ENCODE measurements at regions not wholly inside any gene's neighbourhood (a gene's known extent, or its start where the extent isn't known, plus 50 kb on each side); places are given as distances from the start of the nearest gene placed in this dataset.

DNA sequence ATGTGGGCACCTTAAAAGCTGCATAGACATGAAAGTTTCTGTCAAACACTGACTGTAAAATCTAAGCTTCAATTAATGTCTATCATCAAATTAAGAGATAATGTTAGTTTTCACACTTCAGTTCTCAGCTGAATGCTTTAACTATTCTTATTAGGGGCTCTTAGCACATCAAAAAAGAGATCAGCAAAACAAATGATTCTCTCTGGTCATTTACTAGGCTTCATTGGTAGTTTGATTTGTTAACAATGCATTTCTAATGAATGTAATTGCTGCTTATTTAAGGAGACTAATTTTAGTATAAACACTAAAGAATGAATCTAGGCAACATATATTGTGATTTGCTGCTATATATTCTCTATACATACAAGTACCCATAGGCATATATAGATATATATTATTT, 1182.0 kb downstream of the MAT2B start:
- no peak overlapping the region for H3K4me3 ChIP-seq (ENCODE audit: low read depth, low read length)

DNA sequence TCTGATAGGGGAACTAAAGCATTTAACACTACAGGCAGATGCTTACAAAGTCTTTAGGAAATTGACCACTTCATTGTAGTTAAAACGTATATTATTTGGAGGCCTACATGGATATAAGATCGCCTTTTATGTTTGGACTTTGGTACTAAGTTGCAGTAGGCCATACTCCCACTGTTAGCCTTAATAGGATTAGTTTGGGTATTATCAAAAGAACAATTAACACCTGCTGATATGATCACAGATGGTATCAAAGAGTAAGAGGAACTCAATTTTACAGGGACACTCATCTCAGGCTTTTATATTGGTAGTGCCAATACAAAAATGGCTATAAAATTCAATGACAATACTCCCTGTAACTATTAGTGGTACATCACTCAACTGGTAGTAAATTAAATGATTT, 1183.0 kb downstream of the MAT2B start:
- no peak for DNase-seq (ENCODE audit: low read depth)
- TF ChIP-seq, protein P1, sequence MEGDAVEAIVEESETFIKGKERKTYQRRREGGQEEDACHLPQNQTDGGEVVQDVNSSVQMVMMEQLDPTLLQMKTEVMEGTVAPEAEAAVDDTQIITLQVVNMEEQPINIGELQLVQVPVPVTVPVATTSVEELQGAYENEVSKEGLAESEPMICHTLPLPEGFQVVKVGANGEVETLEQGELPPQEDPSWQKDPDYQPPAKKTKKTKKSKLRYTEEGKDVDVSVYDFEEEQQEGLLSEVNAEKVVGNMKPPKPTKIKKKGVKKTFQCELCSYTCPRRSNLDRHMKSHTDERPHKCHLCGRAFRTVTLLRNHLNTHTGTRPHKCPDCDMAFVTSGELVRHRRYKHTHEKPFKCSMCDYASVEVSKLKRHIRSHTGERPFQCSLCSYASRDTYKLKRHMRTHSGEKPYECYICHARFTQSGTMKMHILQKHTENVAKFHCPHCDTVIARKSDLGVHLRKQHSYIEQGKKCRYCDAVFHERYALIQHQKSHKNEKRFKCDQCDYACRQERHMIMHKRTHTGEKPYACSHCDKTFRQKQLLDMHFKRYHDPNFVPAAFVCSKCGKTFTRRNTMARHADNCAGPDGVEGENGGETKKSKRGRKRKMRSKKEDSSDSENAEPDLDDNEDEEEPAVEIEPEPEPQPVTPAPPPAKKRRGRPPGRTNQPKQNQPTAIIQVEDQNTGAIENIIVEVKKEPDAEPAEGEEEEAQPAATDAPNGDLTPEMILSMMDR (IDR thresholded peaks at IDR 0.05; ENCODE audit: low read depth, low read length) = no peak
- no peak overlapping the region for H3K4me3 ChIP-seq (ENCODE audit: low read depth, low read length)

More for the DNA sequence above, 1182.0 kb downstream of the MAT2B start:
- no peak for DNase-seq (ENCODE audit: low read depth)
- no peak for TF ChIP-seq MYC (IDR thresholded peaks at IDR 0.05; ENCODE audit: low read depth, low read length)
- TF ChIP-seq, protein P1 (IDR thresholded peaks at IDR 0.05; ENCODE audit: low read depth, low read length) = no peak
- TF ChIP-seq, protein P2, sequence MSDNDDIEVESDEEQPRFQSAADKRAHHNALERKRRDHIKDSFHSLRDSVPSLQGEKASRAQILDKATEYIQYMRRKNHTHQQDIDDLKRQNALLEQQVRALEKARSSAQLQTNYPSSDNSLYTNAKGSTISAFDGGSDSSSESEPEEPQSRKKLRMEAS (IDR thresholded peaks at IDR 0.05; ENCODE audit: low read depth, low read length) = no peak
- TF ChIP-seq POLR2A (IDR thresholded peaks at IDR 0.05; ENCODE audit: extremely low read depth, insufficient read length) = no peak

DNA sequence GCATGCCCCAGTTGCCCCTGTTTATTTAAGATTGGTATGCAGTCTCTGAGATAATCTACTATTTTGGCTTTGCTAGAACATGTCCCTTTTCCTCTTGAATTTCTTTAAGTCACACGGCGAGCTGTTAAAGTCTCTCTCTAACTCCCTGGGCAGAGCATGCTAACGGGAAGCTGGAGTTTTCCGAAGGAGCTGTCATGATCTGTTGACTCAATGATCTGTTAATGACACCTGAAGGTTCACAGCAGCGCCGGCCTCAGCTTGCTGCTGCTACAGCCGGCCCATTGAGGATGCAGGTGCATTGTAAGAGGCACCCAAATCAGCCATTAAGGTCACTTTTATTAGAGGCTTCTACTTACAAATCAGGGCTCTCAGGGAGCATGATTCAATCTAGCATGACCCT, 1203.4 kb downstream of the MAT2B start:
- DNase-seq (ENCODE audit: low read depth) = no peak
- TF ChIP-seq, protein P1 (IDR thresholded peaks at IDR 0.05; ENCODE audit: low read depth, low read length) = no peak
- TF ChIP-seq POLR2A (IDR thresholded peaks at IDR 0.05; ENCODE audit: extremely low read depth, insufficient read length) = no peak
- no peak for TF ChIP-seq MYC (IDR thresholded peaks at IDR 0.05; ENCODE audit: low read depth, low read length)
- TF ChIP-seq, protein P2 (IDR thresholded peaks at IDR 0.05; ENCODE audit: low read depth, low read length) = no peak
- H3K4me3 ChIP-seq (ENCODE audit: low read depth, low read length) = no peak overlapping the region

DNA sequence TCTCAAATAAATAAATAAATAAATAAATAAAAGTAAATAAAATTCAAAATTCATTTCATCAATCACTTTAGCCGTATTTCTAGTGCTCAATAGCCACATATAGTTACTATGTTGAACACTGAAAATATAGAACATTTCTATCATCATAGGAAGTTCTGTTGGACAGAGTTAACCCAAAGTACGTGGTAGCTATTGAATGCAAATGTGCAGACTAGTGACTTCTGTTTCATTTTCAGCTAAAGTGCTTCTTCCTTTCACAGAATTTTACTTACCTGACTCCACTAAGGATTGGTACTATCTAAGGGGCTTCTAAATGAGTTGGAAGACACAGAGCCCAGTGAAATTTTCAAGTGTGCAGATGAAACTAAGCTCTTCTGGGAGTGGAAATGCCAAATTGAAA, 1208.3 kb downstream of the MAT2B start:
- TF ChIP-seq MYC (IDR thresholded peaks at IDR 0.05; ENCODE audit: low read depth, low read length) (no peak), POLR2A (IDR thresholded peaks at IDR 0.05; ENCODE audit: extremely low read depth, insufficient read length) (no peak)
- TF ChIP-seq, protein P2 (IDR thresholded peaks at IDR 0.05; ENCODE audit: low read depth, low read length) = no peak
- TF ChIP-seq, protein P1 (IDR thresholded peaks at IDR 0.05; ENCODE audit: low read depth, low read length) = no peak
- H3K4me3 ChIP-seq (ENCODE audit: low read depth, low read length) = no peak overlapping the region
- DNase-seq (ENCODE audit: low read depth) = no peak

DNA sequence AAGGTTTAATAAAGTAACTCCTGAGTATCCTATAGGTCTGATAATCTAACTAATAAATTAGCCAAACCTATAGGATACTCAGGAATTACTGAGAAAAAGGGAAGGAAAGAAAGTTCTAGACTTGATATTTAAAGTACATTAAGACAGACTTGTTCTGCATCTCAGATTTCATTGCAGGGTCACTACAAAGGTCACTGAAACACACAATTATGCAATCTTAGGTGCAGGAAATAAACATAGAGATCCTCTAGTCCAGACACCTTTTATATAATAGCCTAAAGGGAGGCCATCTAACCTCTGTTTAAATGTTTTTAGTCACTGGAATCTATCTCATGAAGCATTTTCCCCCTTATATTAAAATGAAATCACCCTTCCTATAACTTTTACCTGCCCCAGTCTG, 1215.7 kb downstream of the MAT2B start:
- TF ChIP-seq, protein P2 (IDR thresholded peaks at IDR 0.05; ENCODE audit: low read depth, low read length) = no peak
- TF ChIP-seq, protein P1 (IDR thresholded peaks at IDR 0.05; ENCODE audit: low read depth, low read length) = no peak
- TF ChIP-seq POLR2A (IDR thresholded peaks at IDR 0.05; ENCODE audit: extremely low read depth, insufficient read length) (no peak), MYC (IDR thresholded peaks at IDR 0.05; ENCODE audit: low read depth, low read length) (no peak)
- no peak overlapping the region for H3K4me3 ChIP-seq (ENCODE audit: low read depth, low read length)
- no peak for DNase-seq (ENCODE audit: low read depth)

DNA sequence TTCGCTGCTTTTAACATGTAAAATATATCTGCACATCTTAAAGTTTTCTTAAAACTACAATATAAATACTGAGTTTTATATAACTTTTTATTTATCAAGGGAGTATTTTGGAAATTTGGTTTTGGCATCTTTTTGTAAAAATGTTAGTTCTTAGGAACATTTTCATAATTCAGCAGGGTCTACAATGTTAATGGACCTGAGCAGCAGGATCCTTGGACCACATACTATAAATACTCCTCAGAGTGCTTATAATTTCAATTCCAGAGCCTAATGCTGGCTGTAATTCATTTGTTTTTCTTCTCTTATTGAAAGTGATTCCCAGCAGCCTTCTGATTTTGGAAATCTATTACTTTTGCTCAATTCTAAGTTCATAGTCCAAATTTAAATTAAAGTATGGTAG, 1216.2 kb downstream of the MAT2B start:
- H3K4me3 ChIP-seq (ENCODE audit: low read depth, low read length) = no peak overlapping the region
- TF ChIP-seq, protein P1 (IDR thresholded peaks at IDR 0.05; ENCODE audit: low read depth, low read length) = no peak
- TF ChIP-seq, protein P2 (IDR thresholded peaks at IDR 0.05; ENCODE audit: low read depth, low read length) = no peak
- TF ChIP-seq MYC (IDR thresholded peaks at IDR 0.05; ENCODE audit: low read depth, low read length) (no peak), POLR2A (IDR thresholded peaks at IDR 0.05; ENCODE audit: extremely low read depth, insufficient read length) (no peak)
- no peak for DNase-seq (ENCODE audit: low read depth)

Measured in NB4 (cell line).